Tibial nerve (tissue), 4 donors: ENCODE measurements at regions not wholly inside any gene's neighbourhood (a gene's known extent, or its start where the extent isn't known, plus 50 kb on each side); places are given as distances from the start of the nearest gene placed in this dataset.
A peak's percentile ranks its signal among the peaks of the same experiment; 100 is the strongest.

Experiments
- DNase-seq, 2 donors: peaks; one replicate each; pipeline ENCODE4 v3.0.0-alpha.2; 2019; ENCODE audit warnings: low spot score in 2 of 2
- H3K27ac ChIP-seq, 4 donors: fragments of 200-600 bp; sonication (generic) in 3 of 4; one replicate each; pipeline ENCODE4 v1.5.1; 2017 to 2019; ENCODE audit warnings: mild to moderate bottlenecking in 1 of 4
- H3K27me3 ChIP-seq, 2 donors: fragments of 200-600 bp; sonication (generic) in 1 of 2; one replicate each; pipeline versions ENCODE4 v1.5.1 to v1.6.0; 2017 to 2019
- H3K36me3 ChIP-seq, 3 donors: fragments of 200-600 bp; sonication (generic); one replicate each; pipeline ENCODE4 v1.5.1; 2018 to 2019
- H3K4me1 ChIP-seq, 4 donors: fragments of 200-600 bp; sonication (generic) in 3 of 4; one replicate each; pipeline ENCODE4 v1.5.1; 2017 to 2019
- H3K4me3 ChIP-seq, 4 donors: fragments of 200-600 bp; sonication (generic) in 3 of 4; one replicate each; pipeline ENCODE4 v1.5.1; 2017 to 2019; ENCODE audit warnings: mild to moderate bottlenecking in 1 of 4, moderate library complexity in 1 of 4
- H3K9me3 ChIP-seq, 4 donors: fragments of 200-600 bp; sonication (generic) in 3 of 4; one replicate each; pipeline ENCODE4 v1.5.1; 2017 to 2019
- EP300 ChIP-seq, 2 donors: sonication (generic); formaldehyde crosslinking; IDR thresholded peaks; one replicate each; pipeline ENCODE4 v1.6.1; 2017; ENCODE audit warnings: antibody characterized with exemption in 2 of 2, mild to moderate bottlenecking in 1 of 2
- POLR2A ChIP-seq, 2 donors: fragments of 450-650 bp; IDR thresholded peaks; one replicate each; pipeline ENCODE4 v1.6.1; 2017; ENCODE audit warnings: antibody characterized with exemption in 2 of 2, mild to moderate bottlenecking in 2 of 2, moderate library complexity in 2 of 2
- WGBS, 2 donors: methylation state at CpG; one replicate each; pipeline ENCODE4 v1.1.5; 2018; 5-methylcytosine and 5-hydroxymethylcytosine counted together
- TF ChIP-seq, protein P1 (sequence below), 5 experiments: fragments of 200-600 bp in 3 of 5; fragments of 450-650 bp in 2 of 5; sonication (generic) in 3 of 5; IDR thresholded peaks; one replicate each; pipeline ENCODE4 v1.5.1; 2016 to 2019; ENCODE audit warnings: antibody characterized with exemption in 5 of 5, mild to moderate bottlenecking in 3 of 5, moderate library complexity in 2 of 5

DNA sequence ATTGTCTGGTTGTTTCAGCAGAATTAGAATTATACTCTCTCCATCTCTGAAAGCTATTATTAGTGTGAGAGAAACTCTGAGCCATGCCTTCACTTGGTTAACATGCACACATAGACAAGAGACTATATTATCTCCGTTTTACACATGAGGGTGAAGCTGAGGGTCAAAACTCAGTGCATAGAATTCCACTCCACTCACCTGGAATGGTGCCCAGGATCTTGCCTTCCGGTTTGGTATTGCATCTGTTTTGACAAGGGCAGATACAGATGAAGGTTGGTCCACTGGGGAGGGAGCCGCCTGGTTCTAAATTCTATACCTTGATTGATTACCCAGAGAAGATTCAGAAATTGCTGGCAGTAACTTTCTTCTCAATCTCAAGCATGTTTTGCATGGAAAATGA is 149.5 kb upstream of the PELI2 start:
- Histone ChIP-seq H3K27ac (no peak overlapping the region), H3K36me3 (no peaks in the 10 kb centered on the region), H3K27me3 (no peaks in the 10 kb centered on the region), H3K4me3 (no peak overlapping the region), H3K9me3 (no peaks in the 10 kb centered on the region), H3K4me1 (peaks cover 0 to 4% (median under 1%) of the 10 kb centered on the region in 4 donors)
- no peak for DNase-seq
- TF ChIP-seq EP300 (IDR thresholded peaks at IDR 0.05) (no peak), POLR2A (IDR thresholded peaks at IDR 0.05) (no peak)
- TF ChIP-seq, protein P1, sequence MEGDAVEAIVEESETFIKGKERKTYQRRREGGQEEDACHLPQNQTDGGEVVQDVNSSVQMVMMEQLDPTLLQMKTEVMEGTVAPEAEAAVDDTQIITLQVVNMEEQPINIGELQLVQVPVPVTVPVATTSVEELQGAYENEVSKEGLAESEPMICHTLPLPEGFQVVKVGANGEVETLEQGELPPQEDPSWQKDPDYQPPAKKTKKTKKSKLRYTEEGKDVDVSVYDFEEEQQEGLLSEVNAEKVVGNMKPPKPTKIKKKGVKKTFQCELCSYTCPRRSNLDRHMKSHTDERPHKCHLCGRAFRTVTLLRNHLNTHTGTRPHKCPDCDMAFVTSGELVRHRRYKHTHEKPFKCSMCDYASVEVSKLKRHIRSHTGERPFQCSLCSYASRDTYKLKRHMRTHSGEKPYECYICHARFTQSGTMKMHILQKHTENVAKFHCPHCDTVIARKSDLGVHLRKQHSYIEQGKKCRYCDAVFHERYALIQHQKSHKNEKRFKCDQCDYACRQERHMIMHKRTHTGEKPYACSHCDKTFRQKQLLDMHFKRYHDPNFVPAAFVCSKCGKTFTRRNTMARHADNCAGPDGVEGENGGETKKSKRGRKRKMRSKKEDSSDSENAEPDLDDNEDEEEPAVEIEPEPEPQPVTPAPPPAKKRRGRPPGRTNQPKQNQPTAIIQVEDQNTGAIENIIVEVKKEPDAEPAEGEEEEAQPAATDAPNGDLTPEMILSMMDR (IDR thresholded peaks at IDR 0.05) = no peak
- 32 to 52% methylated on average over 3 of the region's 3 CpGs for WGBS, 2 donors

DNA sequence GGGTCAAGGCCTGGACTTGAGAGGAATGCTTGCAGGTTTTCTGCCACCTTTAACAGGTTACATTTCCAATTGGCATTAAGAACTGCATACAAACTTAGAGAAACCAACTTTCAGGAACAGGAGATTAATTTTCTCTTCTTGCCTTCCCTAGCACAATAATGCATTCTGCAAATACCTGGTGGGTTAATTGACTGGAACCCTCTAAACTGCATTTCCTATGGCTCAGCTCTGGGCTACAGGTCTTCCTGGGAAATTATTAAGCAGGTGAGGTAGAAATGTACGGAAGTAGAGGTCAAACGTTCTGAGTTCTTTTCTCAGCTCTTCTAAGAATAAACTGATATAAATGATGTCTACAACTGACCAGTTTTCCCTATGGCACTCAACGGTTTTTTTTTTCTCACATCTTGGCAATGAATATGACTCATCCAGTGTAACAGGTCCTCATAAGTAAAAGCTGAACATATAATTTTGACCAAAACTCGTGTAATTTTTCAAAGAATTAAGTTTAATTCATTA is 144.9 kb upstream of the PELI2 start:
- Histone ChIP-seq H3K9me3 (no peaks in the 10 kb centered on the region), H3K36me3 (no peaks in the 10 kb centered on the region), H3K27ac (peak overlapping the region in 1 of 4 donors; percentile 76), H3K27me3 (no peaks in the 10 kb centered on the region), H3K4me3 (no peak overlapping the region), H3K4me1 (peaks cover 0 to 49% (median 13%) of the 10 kb centered on the region in 4 donors)
- no peak for DNase-seq
- TF ChIP-seq, protein P1 (IDR thresholded peaks at IDR 0.05) = no peak
- TF ChIP-seq POLR2A (IDR thresholded peaks at IDR 0.05) = no peak
- TF ChIP-seq EP300 (IDR thresholded peaks at IDR 0.05) = no peak
- 65 to 80% methylated on average over 4 of the region's 4 CpGs for WGBS, 2 donors

DNA sequence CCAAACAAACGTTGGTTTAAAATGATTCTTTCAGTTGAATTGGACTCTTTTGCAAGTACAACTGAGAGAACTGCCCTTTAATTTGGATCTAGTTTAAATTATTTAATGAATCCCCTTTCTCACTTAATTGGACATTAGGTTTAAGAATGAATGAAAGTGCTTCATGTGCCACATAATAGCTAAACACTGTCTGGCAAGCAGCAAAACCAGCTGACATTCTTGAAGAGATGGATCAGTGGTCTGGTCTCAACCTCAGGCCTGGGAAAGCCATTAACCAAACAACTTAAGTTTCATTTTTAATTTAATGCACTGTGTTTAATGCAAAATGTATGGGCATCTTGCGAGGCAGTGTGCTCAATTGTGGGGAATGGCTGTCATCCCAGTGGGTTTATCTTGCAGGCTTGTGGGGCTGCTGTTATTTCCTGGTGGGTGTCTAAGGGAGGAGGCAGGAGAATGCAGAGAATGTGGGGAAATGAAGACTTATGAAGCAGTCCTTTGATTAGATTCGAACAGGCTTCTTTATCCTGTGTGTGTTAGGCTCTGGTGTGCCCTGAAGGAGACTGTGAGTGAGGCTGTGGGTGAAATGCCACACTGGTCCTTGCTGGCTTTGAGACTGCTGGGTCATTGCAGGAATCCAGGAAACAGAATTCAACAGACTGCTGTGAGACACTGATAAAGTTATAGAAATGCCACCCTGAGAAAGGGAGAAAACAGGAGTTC is 144.1 kb upstream of the PELI2 start:
- H3K4me1 ChIP-seq = peaks cover 0 to 49% (median 13%) of the 10 kb centered on the region in 4 donors
- TF ChIP-seq, protein P1 (IDR thresholded peaks at IDR 0.05) = no peak
- H3K4me3 ChIP-seq = no peak overlapping the region
- peak overlapping the region in 2 of 4 donors; percentile 60 to 76 for H3K27ac ChIP-seq
- no peaks in the 10 kb centered on the region for H3K9me3 ChIP-seq
- 48 to 53% methylated on average over 3 of the region's 3 CpGs for WGBS, 2 donors
- DNase-seq = no peak
- H3K36me3 ChIP-seq = no peaks in the 10 kb centered on the region
- no peaks in the 10 kb centered on the region for H3K27me3 ChIP-seq

DNA sequence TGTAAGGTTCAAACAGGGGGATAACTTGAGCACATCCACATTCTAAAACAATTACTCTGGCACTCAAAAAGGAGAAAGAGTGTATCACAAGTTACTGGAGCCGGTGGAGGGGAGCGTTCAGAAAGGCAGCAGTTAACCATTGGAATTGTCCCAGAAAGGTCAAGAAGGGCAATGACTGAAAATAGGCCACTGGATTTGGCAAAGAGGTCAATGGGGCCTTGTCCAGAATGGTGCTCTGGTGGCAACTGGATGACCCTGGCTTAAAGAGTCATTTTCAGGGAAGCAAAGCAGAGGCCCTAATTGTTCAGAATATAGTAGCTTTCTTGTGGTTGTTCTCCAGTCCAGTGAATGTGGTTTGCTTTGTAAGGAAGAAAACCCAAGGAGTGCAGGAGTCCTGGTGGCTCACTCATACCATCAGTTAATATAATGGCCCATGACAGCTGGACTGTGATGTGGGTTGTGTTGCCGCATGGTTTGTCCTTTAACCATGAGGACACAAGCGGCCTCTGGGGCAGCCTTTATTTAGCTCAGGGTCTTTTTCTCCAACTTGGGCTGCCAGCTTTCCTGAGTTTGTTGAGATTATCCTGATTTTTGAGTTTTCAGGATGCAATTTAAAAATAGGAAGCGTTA is 142.8 kb upstream of the PELI2 start:
- Histone ChIP-seq H3K9me3 (peaks cover 0 to under 1% (median 0%) of the 10 kb centered on the region in 4 donors), H3K4me3 (no peak overlapping the region), H3K27me3 (no peaks in the 10 kb centered on the region), H3K27ac (peak overlapping the region in 3 of 4 donors; percentile 2 to 76 (median 60)), H3K36me3 (no peaks in the 10 kb centered on the region), H3K4me1 (peaks cover 0 to 49% (median 13%) of the 10 kb centered on the region in 4 donors)
- 63 to 66% methylated on average over 5 of the region's 5 CpGs for WGBS, 2 donors
- TF ChIP-seq POLR2A (IDR thresholded peaks at IDR 0.05) (no peak), EP300 (IDR thresholded peaks at IDR 0.05) (peak in 1 of 2 donors; percentile 37)
- TF ChIP-seq, protein P1 (IDR thresholded peaks at IDR 0.05) = no peak
- no peak for DNase-seq

DNA sequence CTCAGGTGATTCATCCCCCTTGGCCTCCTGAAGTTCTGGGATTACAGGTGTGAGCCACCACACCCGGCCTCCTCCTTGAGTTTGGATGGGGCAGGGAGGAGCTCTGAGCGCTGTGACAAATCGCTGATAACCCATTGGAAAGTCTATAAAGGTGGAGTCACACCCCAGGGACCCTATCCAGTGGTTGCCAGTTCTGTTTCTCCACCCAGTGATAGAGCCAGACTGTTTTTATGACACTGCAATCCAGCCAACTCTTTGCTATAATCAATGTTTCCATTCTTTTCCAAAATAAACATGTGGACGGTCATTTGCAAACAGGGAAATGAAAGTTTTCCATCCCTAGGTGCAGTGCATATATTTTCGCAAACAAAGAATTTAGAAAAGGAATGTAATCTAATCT is 142.0 kb upstream of the PELI2 start:
- Histone ChIP-seq H3K27ac (peak overlapping the region in 3 of 4 donors; percentile 2 to 76 (median 60)), H3K4me1 (peaks cover 0 to 49% (median 13%) of the 10 kb centered on the region in 4 donors), H3K27me3 (no peaks in the 10 kb centered on the region), H3K4me3 (no peak overlapping the region), H3K36me3 (no peaks in the 10 kb centered on the region), H3K9me3 (peaks cover 0 to 9% (median 0%) of the 10 kb centered on the region in 4 donors)
- DNase-seq = no peak
- WGBS, 2 donors = 44 to 59% methylated on average over 5 of the region's 5 CpGs
- TF ChIP-seq POLR2A (IDR thresholded peaks at IDR 0.05) = no peak
- TF ChIP-seq, protein P1 (IDR thresholded peaks at IDR 0.05) = no peak
- no peak for TF ChIP-seq EP300 (IDR thresholded peaks at IDR 0.05)
